A172 (cell line): ENCODE measurements at regions not wholly inside any gene's neighbourhood (a gene's known extent, or its start where the extent isn't known, plus 50 kb on each side); places are given as distances from the start of the nearest gene placed in this dataset.
"Not testable (repeated sequence)": the region's sequence is repeated elsewhere in the genome, so short reads cannot be mapped to it uniquely, and the experiment has no call there.

Experiments
- DNase-seq: peaks from one replicate; pipeline ENCODE4 v3.0.0-alpha.2; 2015; ENCODE audit warnings: low spot score

DNA sequence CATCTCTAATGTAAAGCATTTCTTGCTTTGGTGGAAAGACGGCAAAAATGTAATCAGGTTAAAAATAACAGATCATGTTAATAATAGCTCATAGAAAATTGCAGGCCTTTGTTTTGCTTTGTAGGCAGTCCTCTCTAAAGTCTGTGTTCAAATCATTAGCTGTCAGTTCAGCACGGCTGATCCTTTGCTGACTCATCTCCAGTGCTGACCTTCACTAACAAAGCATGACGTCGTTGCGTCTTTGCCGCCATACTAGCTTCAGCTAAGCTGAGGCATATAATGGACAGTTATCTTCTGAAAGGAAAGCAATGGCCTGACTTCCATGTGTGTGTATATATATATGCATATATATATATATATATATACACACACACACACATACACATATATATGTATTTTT, 984.6 kb downstream of the CDY2B start:
- DNase-seq, result peak; percentile 51

DNA sequence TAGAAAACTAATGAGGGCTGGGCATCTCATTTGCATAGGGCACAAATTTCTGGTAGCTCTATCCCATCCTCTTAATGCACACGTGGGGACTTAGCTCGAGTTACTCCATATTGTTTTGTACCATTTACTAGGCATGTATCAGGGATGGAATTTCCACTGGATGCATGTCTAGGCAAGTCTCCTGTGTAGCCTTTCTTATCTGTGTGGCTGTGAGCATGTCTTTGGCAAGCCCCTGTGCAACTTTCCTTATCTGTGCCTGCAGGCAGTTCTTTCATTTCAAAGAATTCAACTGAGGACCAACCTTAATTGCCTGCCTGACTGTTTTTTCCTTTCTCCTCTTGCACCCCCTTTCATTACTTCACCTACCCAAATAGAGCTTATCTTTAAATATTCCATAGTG, 992.9 kb downstream of the CDY2B start:
- no peak for DNase-seq

DNA sequence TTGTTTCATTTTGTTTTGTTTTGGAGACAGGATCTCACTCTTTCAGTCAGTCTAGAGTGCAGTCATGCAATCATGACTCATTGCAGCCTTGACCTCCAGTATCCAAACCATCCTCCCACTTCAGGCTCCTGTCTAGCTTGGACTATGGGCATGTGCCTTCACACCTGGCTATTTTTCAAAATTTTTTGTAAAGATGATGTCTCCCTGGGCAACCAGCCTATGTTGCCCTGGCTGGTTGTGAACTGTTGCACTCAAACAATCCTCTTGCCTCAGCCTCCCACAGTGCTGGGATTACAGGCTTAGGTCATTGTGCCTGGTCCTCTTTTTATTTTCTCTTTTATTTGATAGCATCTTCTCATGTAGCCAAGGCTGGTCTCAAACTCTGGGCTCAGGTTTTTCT, 1019.3 kb downstream of the CDY2B start:
- peak; percentile 0 for DNase-seq

DNA sequence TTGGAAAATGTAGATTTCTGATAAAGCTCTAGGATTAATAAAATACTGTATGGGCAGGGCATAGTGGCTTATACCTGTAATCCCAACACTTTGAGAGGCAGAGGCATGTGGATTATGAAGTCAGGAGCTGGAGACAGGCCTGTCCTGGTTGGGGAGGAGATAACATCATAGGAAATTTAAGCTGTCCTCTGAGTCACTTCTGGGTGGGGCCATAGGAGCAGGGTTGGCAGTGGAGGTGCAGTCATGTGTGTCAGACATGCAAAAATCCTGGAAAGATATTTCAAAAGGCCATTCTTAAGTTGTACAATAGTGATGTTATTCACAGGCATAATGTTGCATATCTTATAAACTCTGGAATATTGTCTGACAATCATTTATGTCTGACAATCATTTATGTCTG, 1038.5 kb downstream of the CDY2B start:
- DNase-seq, result peak; percentile 41

DNA sequence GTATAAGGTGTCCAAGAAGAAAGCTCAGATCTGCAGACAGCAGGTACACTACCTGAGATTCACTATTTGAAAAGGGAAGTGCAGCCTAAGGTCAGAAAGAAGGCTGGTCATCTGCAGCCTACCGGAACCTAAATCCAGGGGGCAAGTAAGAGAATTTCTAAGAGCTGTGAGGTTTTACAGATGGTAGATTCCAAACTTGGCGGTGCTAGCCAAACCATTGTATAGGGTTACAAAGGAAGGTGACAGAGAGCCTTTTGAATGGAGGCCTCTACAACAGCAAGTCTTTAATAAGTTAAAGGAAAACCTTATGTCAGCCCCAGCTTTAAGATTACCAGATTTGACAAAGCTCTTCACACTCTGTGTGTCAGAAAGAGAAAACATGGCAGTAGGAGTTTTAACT, 1044.8 kb downstream of the CDY2B start:
- no peak for DNase-seq

DNA sequence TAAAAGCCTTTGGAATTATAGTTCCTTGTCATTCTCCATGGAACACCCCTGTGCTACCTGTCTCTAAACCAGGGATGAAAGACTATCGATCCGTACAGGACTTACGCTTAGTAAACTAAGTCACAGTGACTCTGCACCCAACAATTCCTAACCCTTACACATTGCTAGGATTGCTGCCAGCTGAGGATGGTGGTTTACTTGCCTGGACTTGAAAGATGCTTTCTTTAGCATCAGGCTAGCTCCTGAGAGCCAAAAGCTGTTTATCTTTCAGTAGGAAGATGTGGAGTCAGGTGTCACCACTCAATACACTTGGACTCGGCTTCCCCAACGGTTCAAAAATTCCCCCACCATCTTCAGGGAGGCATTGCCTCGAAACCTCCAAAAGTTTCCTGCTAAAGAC, 1045.3 kb downstream of the CDY2B start:
- DNase-seq, result no peak

DNA sequence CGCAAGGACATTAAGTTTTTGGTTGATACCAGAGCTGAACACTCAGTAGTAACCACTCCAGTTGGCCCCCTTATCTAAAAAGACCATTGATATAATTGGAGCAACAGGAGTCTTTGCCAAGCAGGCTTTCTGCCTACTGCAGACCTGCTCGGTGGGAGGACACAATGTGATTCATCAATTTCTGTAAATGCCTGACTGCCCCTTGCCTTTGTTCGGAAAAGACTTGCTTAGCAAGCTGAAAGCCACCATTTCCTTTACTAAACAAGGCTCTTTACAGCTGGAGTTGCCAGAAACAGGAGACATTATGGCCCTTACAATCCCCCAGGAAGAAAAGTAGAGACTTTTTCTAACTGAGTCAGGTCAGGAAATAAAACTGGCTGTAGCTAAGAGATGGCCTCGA, 1045.9 kb downstream of the CDY2B start:
- no peak for DNase-seq

DNA sequence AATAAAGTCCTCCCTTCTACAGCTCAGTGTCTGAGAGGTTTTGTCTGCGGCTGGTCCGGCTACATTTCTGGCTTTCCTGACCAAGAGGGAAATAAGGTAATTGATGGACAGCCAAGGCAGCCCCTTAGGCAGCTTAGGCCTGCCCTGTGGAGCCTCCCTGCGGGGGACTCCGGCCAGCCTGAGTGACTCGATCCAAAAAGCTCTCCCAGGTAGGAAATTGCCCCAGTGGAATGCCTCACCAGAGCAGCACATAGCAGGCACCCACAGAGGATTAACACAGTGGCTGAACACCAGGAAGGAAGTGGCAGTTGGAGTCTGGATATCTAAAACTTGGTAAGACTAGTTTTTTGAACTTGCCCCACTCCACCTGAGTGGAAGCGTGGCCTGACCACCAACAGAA, 1048.3 kb downstream of the CDY2B start:
- DNase-seq, result no peak

DNA sequence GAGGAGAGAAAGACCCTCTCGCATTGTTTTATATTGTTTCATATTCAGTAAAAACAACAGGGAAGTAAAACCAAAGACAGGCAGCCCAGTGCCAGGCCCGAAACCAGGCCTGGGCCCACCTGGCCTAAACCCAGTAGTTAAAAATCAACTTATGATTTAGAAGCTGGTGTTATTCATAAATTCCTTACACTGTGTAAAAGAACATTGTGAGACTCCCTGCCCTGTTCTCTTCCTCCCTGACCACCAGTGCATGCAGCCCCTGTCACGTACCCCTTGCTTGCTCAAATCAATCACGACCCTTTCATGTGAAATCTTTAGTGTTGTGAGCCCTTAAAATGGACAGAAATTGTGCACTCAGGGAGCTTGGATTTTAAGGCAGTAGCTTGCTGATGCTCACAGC, 1048.7 kb downstream of the CDY2B start:
- DNase-seq, result not testable (repeated sequence)

DNA sequence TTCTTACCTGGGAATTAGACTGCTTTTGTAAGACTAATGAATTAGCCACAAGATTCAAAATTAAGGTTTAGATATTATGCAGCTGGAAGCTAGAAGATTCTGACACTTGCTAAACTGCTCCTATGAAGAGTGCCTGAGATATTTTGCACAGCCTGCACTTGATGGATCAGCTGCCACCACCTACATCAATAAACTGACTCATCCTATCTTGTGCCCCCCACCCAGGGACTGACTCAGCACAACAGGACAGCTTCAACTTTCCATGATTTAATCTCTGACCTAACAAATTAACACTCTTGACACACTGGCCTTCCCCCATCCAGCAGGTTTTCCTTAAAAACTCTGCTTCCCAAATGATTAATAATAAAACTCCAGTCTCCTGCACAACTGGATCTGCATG, 1072.3 kb downstream of the CDY2B start:
- peak; percentile 4 for DNase-seq
